HG02840 (cell line): ENCODE measurements at regions not wholly inside any gene's neighbourhood (a gene's known extent, or its start where the extent isn't known, plus 50 kb on each side); places are given as distances from the start of the nearest gene placed in this dataset.

Experiments used
- ATAC-seq: cut with Tn5 transposase; IDR thresholded peaks from one replicate; pipeline ENCODE4 v1.9.1; 2021; ENCODE audit warnings: mild to moderate bottlenecking, moderate library complexity, moderate number of reproducible peaks; ENCODE audit not compliant: unreplicated experiment, low FRiP score

DNA sequence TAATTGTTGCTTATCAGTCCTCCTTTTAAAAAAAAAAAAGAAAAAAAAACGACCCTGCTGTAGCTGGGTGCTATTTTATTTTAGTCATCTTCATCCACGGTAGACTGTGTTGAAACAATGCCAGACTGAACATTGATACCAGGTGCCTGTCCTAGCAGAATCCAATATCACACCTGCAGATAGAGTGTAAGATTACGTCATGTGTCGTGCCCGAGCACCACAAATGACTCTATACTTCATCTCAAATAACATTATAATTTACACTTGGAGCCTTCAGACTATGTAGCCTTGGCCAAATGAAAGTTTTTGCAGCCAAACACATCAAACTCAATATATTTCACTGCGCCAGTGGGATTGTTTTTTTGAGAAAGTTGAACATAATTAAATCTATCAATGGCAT lies 410.6 kb downstream of the FGF9 start:
- no peak for ATAC-seq

GRCh38 chr13:22082030-22082429 lies 411.2 kb downstream of the FGF9 start:
- no peak for ATAC-seq

- no peak for ATAC-seq
These were observed 411.7 kb downstream of the FGF9 start for GRCh38 chr13:22082437-22083100.

- no peak for ATAC-seq
These were observed 414.1 kb downstream of the FGF9 start for GRCh38 chr13:22085001-22085400.

DNA sequence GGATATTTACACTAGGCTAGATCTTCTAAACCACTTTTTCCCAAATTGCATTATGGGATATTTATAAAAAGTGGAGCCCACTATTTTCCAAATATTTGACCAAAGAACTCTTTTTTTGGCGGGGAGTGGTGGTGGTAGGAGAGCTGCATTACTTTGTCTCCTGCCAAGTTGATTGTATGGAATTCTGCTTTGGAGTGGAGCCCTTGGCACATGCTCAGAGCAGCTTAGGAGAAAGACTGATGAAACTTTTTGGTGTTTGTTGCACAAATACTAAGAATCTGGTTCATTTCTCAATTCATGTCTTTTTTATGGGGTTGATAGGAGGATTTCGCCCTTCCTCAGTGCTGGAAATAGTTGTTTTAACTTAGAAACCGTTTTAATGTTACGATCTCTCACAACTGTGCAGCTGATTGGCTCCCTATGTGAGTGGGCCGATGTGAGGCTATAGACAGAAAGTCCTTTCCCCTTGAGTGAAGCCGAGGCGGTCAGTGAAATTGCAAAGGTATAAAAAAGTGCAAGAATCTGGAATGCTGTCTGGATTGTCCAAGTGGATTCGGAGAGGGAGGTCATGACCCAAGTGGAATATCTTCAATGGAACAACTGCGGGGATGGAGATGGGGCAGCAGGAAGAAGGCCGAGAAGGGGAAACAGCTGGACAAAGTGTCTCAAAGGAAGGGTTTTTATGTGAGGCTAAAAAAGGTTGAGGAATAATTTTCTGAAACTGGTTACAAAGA lies 415.9 kb downstream of the FGF9 start:
- ATAC-seq = no peak

GRCh38 chr13:22090106-22090505 lies 419.2 kb downstream of the FGF9 start:
- ATAC-seq = no peak

- ATAC-seq = no peak
These were observed 420.5 kb downstream of the FGF9 start for GRCh38 chr13:22091222-22091970.

DNA sequence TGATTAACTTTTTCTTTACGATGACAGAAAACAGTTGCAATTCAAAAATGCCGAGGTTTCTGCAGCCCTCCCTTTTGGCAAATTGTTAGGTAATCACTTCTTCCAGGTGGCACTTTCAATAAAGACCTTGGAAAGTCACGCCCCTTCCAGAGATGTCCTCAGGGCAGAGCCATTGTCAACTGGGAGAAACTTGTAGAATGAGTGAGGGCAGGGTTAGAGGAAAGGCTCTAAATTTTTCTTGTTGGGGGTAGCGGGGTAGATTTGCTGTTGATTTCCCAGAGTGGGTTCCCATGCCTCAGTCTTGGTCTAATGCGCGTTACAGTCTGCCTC lies 421.1 kb downstream of the FGF9 start:
- ATAC-seq = no peak

DNA sequence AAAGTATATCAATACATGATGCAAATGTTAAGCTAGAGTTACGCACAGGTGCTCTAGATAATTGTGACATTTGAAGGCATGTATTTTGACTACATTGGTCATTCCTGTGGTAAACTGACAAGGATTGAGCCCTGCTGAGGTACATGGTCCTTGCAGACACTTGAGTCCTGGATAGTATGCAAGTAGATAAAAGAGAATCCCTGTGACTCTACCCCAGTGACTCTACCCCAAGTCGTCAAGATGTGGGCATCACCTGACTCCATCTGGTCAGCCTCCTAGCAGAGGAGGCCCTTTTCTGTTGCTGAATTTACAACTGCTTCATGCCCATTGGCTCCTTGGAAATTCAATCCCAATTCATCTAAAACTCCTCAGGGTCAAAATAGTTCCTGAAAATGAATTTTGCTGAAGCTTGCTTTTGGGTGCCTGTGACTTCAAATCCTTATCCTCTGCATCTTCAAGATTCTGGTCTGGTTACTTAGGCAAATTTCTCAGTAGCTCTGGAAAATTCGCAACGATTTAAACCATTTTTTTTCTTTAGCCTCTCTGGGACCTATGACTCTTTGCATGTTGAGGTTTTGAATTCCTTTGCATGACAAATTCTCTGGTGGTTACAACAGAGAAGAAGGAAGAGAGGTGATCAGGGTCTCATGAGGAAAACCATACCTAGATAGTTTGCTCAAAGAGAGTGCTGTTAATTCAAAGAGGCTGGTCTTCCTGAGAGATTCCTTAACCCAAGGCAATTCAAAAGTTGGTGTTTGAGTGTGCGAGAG lies 422.1 kb downstream of the FGF9 start:
- ATAC-seq = no peak

DNA sequence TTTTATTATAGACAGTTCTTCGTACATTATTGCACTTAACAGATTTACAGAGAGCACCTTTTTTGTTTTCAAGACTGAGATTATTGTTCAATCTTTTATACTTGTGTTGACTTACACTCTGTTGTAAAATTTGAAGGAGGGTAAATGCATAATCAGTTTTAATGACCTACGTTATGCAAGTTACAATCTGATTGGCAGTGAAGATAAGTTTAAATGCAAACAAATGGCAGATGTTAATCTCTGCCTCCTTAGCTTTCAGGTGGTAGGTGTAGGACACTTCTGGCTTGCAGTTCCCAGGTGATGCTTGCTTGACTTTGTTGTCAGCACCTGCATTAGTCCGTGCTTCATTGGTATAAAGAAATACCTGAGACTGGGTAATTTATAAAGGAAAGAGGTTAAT lies 424.9 kb downstream of the FGF9 start:
- no peak for ATAC-seq

DNA sequence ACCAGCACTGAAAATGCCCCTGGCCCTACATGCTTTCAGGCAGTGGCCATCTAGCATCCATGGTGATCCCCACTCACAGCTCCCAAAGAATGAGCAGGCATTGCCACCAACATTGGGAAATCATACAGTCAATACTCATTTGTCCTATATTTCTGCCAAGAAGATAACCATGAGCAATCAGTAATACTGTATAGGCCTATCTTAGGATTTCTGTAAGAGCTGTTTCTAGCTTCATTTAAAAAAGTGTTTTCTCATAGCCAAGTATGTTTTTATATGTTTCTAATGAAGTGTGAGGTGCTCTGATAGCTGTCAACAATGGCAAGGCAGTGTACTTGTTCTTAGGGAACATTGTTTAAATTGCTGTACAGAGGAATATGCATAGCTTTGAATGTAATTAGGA lies 428.7 kb downstream of the FGF9 start:
- no peak for ATAC-seq

GRCh38 chr13:22102271-22102670 lies 431.4 kb downstream of the FGF9 start:
- ATAC-seq = no peak

DNA sequence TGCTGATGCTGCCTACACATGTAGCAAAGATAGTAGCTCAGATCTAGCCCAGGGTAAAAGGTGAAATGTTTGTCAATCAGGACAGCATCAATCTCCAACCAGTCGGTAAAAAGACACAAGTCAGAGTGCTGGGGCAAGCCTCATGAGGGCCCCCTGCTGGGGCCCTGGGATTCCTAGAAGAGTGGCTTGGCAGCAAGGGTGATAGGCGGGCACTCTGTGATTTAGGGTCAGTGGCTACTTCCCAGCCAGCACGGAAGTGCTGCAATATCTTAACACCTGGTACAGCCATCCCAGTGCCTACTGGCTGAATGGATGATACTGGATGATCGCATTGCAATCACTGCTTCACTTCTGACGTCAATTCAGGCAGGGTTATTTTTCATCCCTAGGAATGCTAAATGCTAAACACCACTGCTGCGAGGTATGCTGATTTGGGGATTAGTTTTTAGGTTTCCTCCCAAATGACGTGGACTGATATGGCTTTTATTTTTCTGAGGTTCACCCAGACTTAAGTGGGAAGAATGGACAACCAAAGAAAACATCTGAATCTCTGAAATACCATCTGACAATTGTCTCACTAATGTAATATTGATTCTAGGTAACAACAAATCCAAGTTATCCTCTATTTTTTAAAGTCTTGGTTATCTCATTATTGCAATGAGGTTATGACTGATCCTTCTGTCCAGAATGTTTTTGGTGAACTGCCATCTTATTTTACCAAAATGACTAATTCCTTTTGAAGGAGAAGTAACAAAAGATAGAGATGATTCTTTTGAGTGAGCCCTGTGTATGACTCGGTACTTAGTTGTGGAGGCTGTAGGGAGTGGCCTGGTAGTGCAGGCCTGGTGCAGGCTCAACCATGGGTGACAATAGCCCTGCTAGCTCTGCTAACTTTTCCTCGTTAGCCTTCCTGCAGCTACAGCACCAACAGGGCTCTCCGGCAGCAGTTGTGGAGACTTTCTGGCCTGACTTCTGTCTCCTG lies 432.5 kb downstream of the FGF9 start:
- ATAC-seq = no peak

DNA sequence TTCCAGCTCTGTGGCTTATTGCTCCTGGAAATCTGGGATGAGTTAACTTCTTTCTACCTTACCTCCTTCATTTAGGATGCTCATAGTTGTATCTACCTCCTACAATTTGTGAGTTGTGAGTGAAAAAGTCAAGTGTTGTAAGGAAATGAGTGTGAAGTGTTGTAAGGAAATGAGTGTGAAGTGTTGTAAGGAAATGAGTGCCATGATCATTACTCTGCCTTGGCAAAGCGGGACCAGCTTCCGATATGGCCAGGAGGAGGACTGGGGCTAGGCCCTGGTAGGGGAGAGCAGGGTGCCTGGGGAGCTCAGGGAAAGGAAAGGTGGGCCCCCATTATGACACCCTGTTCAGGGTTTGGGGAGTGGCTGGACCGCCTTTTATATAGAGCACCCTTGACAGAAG lies 435.2 kb downstream of the FGF9 start:
- ATAC-seq = no peak

DNA sequence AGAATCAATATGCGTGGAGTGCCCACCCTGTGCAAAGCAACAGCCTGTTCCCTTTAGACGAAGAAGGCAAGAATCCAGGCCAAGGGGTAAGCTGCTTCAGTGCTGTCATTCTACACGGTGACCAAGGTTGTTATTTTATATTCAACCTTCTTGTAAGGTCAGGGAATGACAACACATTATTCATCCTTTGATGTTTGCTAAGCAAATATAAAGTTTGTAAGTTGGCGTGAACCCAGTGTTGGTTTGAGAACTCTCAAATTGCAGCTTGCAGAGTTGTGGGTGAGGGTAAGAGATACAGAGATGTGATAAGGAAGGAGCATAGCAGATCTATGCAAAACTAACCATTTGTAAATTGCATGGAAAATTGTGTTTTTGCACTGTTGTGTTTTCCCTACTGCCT lies 436.7 kb downstream of the FGF9 start:
- no peak for ATAC-seq

DNA sequence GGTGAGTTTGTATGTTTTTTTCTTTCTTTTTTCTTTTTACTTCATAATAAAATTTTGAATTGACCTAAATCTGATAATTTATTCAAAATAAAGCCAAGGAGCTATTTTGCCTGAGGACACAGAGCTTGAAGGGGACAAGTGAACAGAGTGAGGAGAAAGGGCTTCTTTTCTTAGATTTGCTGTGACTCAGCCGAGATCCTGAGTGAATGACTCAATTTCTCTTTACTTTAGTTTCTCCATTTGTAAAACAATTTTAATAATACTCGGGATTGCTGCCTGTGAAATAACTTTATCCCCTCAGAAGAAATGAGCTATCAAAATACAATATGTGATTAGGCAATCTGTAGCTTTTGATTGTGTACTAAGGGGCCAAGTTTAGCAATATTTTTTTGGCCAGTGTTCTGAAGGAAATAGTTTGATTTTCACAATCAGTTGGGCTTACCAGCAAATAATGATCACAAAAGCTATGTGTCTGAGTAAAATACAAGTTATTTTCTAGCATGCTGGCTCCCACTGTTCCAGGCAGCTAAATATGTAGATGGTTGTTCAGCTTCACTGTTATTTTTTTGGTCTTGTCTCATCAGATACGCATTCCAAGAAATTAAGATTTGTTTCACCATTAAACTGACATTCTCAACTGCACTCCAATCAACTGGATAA lies 437.5 kb downstream of the FGF9 start:
- ATAC-seq = no peak

- ATAC-seq = no peak
These were observed 438.1 kb downstream of the FGF9 start for GRCh38 chr13:22108979-22109378.

- no peak for ATAC-seq
These were observed 439.5 kb downstream of the FGF9 start for GRCh38 chr13:22110368-22110767.

DNA sequence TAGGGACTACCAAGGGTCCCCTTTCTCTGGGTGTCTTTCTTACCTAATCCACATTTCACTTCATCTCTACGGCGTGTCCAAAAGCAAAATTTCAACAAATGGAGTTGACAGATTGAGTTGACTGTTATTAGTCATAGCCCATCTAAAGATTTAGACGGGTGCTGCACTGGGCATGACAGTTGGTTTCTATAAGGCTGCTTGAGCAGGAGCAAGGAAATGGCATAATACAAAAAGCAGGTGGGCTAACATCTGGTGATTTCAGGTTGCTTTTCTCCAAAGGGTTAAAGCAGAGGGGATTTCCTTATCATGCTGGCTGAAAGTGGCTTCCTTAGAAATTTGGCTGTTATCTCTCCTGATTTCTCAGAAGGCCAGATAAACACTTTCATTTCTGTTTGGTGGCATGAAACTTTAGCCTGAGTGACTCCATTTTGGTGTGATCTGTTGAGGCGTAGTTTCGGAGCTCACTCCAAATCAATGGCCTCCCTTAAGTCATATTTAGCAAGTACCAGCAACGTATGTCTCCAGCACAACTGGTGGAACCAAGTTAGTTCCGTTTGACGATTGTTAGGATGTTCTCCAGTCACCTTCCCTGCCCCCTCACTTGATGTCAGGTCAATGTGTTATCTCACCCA lies 440.4 kb downstream of the FGF9 start:
- no peak for ATAC-seq
